GM19328 (cell line): ENCODE measurements at regions not wholly inside any gene's neighbourhood (a gene's known extent, or its start where the extent isn't known, plus 50 kb on each side); places are given as distances from the start of the nearest gene placed in this dataset.

Experiments
- ATAC-seq: cut with Tn5 transposase; IDR thresholded peaks from one replicate; pipeline ENCODE4 v1.9.1; 2021; ENCODE audit warnings: mild to moderate bottlenecking, moderate library complexity; ENCODE audit not compliant: unreplicated experiment

GRCh38 chr2:219886615-219887014 lies 259.2 kb downstream of the SLC4A3 start:
- ATAC-seq = no peak

- ATAC-seq = no peak
These were observed 260.4 kb downstream of the SLC4A3 start for GRCh38 chr2:219887870-219888269.

GRCh38 chr2:219893541-219893940 lies 266.1 kb downstream of the SLC4A3 start:
- no peak for ATAC-seq

GRCh38 chr2:219897456-219897855 lies 270.0 kb downstream of the SLC4A3 start:
- no peak for ATAC-seq

GRCh38 chr2:219901155-219901554 lies 273.7 kb downstream of the SLC4A3 start:
- ATAC-seq = no peak

GRCh38 chr2:219902891-219903552 lies 275.6 kb downstream of the SLC4A3 start:
- no peak for ATAC-seq

- no peak for ATAC-seq
These were observed 278.2 kb downstream of the SLC4A3 start for GRCh38 chr2:219905640-219906039.

GRCh38 chr2:219906114-219907010 lies 278.9 kb downstream of the SLC4A3 start:
- ATAC-seq = no peak

- no peak for ATAC-seq
These were observed 279.6 kb downstream of the SLC4A3 start for GRCh38 chr2:219907011-219907365.

GRCh38 chr2:219908538-219908937 lies 281.1 kb downstream of the SLC4A3 start:
- ATAC-seq = no peak

- no peak for ATAC-seq
These were observed 284.1 kb downstream of the SLC4A3 start for GRCh38 chr2:219911541-219911940.

- no peak for ATAC-seq
These were observed 285.1 kb downstream of the SLC4A3 start for GRCh38 chr2:219912491-219912921.

GRCh38 chr2:219914577-219914976 lies 287.1 kb downstream of the SLC4A3 start:
- no peak for ATAC-seq

- ATAC-seq = no peak
These were observed 288.9 kb downstream of the SLC4A3 start for GRCh38 chr2:219916281-219916680.

- no peak for ATAC-seq
These were observed 289.5 kb downstream of the SLC4A3 start for GRCh38 chr2:219916726-219917440.

- no peak for ATAC-seq
These were observed 290.8 kb downstream of the SLC4A3 start for GRCh38 chr2:219918254-219918653.

GRCh38 chr2:219918944-219919343 lies 291.5 kb downstream of the SLC4A3 start:
- ATAC-seq = no peak

GRCh38 chr2:219919506-219919905 lies 292.1 kb downstream of the SLC4A3 start:
- no peak for ATAC-seq

GRCh38 chr2:219929835-219930234 lies 302.4 kb downstream of the SLC4A3 start:
- no peak for ATAC-seq

GRCh38 chr2:219939647-219940046 lies 312.2 kb downstream of the SLC4A3 start:
- ATAC-seq = no peak

- ATAC-seq = no peak
These were observed 317.4 kb downstream of the SLC4A3 start for GRCh38 chr2:219944866-219945265.

- ATAC-seq = no peak
These were observed 318.6 kb downstream of the SLC4A3 start for GRCh38 chr2:219946021-219946420.
